PC-9 (cell line): ENCODE measurements at regions not wholly inside any gene's neighbourhood (a gene's known extent, or its start where the extent isn't known, plus 50 kb on each side); places are given as distances from the start of the nearest gene placed in this dataset.

Experiments
- CTCF ChIP-seq: fragments of 200-600 bp; sonication (generic); conservative IDR thresholded peaks from 2 replicates; pipeline ENCODE4 v1.6.1; 2017; ENCODE audit warnings: mixed run types, antibody characterized with exemption, mild to moderate bottlenecking, moderate library complexity
- EZH2 ChIP-seq: fragments of 200-600 bp; sonication (generic); IDR thresholded peaks from 2 replicates; pipeline ENCODE4 v1.8.0; 2017; ENCODE audit warnings: antibody characterized with exemption, low read depth

GRCh38 chr2:164386231-164386630, 235.1 kb downstream of the GRB14 start:
- TF ChIP-seq CTCF (no peak), EZH2 (no peak)
